ENCODE measurements at regions not wholly inside any gene's neighbourhood (a gene's known extent, or its start where the extent isn't known, plus 50 kb on each side); places are given as distances from the start of the nearest gene placed in this dataset.
"Not testable (repeated sequence)": the region's sequence is repeated elsewhere in the genome, so short reads cannot be mapped to it uniquely, and the experiment has no call there.

- not testable (repeated sequence) for DNase-seq
These were observed 53.1 kb upstream of the HUNK start for GRCh38 chr21:31819692-31820091.

DNA sequence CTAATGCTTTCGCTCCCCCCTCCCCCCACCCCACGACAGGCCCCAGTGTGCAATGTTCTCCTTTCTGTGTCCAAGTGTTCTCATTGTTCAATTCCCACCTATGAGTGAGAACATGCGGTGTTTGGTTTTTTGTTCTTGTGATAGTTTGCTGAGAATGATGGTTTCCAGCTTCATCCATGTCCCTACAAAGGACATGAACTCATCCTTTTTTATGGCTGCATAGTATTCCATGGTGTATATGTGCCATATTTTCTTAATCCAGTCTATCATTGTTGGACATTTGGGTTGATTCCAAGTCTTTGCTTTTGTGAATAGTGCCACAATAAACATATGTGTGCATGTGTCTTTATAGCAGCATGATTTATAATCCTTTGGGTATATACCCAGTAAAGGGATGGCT is 58.5 kb upstream of the HUNK start:
- not testable (repeated sequence) for DNase-seq

DNA sequence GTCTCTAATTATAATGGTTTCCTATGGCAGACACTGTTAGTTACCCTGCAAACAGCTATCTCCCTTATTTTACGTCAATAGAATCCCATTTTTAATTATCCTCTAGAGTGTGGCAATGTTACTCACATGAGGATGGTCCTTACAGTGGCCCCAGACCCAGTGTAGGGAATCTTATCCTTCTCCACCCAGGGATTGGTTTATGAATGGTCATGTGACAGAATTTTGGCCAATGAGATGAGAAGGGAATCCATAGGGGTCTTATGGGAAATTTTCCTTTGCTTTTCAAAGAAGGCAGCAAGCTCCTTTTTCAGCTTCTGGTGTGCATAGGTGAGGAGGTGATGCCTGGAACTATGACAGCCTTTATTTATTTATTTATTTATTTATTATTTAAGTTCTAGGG is 59.0 kb upstream of the HUNK start:
- no peak for DNase-seq

GRCh38 chr21:31804008-31804394 is 68.8 kb upstream of the HUNK start:
- no peak for DNase-seq

DNA sequence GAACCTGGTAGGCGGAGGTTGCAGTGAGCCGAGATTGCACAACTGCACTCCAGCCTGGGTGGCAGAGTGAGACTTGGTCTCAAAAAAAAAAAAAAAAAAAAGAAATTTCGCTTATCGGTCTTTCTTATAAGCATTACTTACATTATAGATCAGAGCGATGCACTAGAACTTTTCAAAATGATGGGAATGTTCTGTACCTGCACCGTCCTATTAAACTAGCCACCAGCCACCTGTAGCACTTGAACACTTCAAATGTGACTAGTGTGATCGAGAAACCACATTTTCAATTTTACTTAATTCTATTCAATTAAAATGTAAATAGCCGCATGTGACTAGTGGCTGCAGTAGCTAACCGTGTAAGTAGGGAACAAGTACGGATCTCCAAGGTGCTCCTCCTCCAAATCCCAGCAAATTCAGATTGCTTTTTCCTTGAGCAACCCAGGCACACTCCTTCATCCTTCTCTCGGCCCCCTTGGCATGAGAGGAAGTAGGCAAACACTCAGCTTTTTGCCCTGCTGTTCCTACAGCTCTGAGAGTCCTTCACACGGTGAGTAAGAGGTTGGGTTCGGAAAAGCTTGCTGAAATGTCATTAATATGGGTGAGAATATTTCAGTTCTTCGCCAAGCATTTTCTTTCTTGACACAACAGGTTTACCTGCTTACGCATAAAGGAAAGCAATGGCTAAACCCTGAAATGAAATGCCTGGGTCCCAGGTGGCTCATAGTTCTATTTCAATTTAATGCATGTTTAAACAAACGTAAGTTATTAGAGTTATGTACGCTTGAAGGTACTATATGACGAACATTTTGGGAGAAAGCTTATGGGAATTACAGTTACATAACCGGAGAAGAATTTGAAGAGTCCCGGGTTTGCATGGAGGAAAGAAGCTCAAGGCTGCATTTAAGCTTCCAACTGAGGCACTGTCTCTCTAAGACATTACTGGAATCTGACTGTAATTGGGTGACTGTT is 69.5 kb upstream of the HUNK start:
- DNase-seq = no peak

DNA sequence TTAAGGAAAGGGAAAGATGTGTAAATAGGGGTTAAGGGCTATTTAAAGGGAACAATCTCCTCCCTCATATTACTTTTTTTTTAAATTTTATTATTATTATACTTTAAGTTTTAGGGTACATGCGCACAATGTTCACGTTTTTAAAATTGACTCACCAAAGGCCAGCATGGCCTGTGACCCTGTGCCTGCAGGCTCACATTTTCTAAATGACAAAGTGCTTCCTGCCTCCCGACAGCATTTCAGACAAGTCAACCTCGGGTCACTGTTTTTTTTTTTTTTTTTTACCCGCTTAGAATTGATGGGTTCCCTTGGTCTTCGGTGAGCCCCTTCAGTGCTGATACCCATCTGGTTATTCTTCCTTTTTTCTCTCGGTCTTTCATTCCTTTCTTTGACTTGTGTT is 70.4 kb upstream of the SCAF4 start:
- no peak for DNase-seq

- no peak for DNase-seq
These were observed 69.8 kb upstream of the SCAF4 start for GRCh38 chr21:31801551-31802219.

DNA sequence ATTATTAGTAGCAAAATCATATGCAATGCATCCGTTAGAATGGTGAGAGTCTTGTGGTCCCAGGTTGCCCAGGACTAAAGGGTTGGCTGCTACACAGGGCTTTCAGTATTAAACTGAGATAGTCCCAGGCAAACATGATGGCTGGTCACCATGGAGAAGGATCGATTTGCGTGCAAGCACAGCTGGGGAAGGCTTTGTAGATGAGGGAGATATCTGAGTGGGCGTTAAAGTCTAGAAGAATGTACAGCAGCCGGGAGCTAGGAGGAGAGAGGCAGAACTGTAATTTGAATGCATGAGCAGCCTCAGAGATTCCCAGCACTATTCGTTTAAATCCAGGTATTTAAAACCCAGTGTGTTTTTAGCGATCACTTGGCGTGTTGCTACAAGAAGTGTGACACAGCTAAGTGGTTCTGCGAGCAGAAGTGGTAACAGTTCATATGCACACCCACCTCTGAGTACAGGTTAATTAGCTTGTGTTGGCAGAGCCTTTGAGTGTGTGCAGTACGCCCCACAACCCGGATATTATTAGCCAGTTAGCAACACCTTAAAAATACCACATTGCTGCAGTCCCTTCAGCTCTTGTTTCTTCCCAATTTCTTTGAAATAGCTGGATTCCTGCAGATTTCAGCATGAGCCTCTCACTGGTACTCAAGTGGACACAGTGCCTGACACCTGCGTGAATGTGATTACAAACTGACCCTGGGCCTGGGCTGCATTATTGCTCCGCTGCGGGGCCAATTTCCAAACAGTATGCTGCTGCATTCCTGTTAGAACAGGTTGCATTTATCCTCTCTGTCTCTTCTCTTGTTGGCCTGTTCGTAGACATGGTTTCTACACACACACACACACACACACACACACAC is 67.2 kb upstream of the SCAF4 start:
- no peak for DNase-seq

GRCh38 chr21:31795992-31796391 is 64.1 kb upstream of the SCAF4 start:
- DNase-seq = no peak

GRCh38 chr21:31790420-31790819 is 58.5 kb upstream of the SCAF4 start:
- DNase-seq = not testable (repeated sequence)

DNA sequence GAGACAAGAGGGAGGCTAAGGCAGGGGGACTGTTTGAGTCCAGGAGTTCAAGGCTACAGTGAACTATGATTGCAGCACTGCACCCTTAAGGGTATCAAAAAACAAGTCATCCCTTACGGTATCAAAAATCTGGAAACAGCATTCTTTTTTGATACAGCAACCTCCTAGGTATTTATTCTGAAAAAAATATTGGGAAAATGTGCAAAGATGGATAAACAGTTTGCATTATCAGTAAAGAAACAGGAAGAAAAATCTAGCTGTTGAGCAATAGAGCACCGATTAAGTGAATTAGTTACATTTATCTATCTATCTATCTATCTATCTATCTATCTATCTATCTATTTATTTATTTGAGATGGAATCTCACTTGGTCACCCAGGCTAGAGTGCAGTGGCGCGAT is 56.7 kb upstream of the SCAF4 start:
- DNase-seq = no peak

GRCh38 chr21:31787691-31788090 is 55.8 kb upstream of the SCAF4 start:
- DNase-seq = not testable (repeated sequence)

- no peak for DNase-seq
These were observed 54.4 kb upstream of the SCAF4 start for GRCh38 chr21:31786164-31786920.

DNA sequence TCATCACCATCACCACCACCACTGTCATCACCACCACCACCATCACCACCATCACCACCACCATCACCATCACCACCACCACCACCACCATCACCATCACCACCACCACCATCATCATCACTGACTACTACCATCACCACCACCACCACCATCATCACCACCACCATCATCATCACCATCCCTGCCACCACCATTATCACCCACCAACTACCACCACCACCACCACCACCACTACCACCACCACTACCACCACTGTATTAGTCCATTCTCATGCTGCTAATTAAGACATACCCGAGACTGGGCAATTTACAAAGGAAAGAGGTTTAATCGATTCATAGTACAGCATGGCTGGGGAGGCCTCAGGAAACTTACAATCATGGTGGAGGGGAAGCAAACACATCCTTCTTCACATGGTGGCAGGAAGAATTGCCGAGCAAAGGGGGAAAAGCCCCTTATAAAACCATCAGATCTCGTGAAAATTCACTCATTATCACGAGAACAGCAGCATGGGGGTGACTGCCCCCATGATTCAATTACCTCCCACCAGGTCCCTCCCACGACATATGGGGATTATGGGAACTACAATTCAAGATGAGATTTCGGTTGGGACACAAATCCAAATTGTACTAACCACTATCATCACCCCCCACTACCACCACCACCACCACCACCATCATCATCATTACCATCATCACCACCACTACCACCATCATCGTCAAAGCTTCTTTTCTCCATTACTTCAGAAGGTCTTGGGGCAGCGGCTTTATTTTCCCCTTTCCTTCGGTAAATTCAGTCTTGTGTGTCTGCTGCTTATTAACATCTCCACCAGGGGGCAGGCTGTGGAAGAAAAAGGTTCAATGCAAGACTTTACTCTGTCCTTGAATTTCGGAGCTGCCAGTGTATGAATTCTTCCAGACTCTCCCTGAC is 53.6 kb upstream of the SCAF4 start:
- peak; percentile 72 to 82 (median 76) for DNase-seq

GRCh38 chr21:31781737-31782136 is 49.8 kb upstream of the SCAF4 start:
- DNase-seq = peak; percentile 76 to 91 (median 84)

Measured in suppressor macrophage (primary cell).